ENCODE measurements at regions not wholly inside any gene's neighbourhood (a gene's known extent, or its start where the extent isn't known, plus 50 kb on each side); places are given as distances from the start of the nearest gene placed in this dataset.

DNA sequence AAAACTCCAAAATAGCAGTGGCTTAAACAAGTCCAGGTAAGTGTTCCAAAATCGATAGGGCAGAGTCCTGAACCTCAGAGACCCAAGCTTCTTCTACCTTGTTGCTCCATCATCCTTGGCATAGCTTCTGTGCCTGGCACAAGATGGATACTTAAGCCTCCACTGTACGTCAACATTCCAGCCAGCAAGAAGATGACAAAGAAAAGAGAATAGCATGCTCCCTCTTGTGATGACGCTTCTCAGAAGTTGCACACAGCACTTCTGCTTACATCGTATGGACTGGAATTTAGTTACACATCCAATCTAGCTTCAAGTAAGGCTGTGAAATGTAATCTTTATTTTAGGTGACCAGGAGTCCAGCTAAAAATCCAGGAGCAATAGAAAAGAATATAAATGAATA is 227.4 kb downstream of the ESM1 start:
- TF ChIP-seq CTCF (IDR thresholded peaks at IDR 0.05; ENCODE audit: low read depth, low read length) = no peak
- TF ChIP-seq EZH2phosphoT487 (IDR thresholded peaks at IDR 0.05; ENCODE audit: low read depth) = no peak

Measured in OCI-LY3 (cell line).